Activated CD4-positive, alpha-beta T cell treated with anti-CD3 and anti-CD28 coated beads, Interleukin-2, amount 50 U/mL, for 16 hours (primary cell): ENCODE measurements at regions not wholly inside any gene's neighbourhood (a gene's known extent, or its start where the extent isn't known, plus 50 kb on each side); places are given as distances from the start of the nearest gene placed in this dataset.
"Not testable (repeated sequence)": the region's sequence is repeated elsewhere in the genome, so short reads cannot be mapped to it uniquely, and the experiment has no call there.

Experiments used
- DNase-seq: peaks from one replicate; pipeline ENCODE4 v3.0.0-alpha.2; 2020

- no peak for DNase-seq
Observed at GRCh38 chr5:169411786-169412430, 111.0 kb upstream of the SLIT3 start.

GRCh38 chr5:169410996-169411783, 110.3 kb upstream of the SLIT3 start:
- no peak for DNase-seq

- DNase-seq: no peak
Observed at GRCh38 chr5:169408731-169409130, 107.8 kb upstream of the SLIT3 start.

GRCh38 chr5:169408171-169408570, 107.2 kb upstream of the SLIT3 start:
- no peak for DNase-seq

GRCh38 chr5:169404223-169404622, 103.3 kb upstream of the SLIT3 start:
- no peak for DNase-seq

- DNase-seq: no peak
Observed at GRCh38 chr5:169398515-169398914, 97.6 kb upstream of the SLIT3 start.

- DNase-seq: no peak
Observed at GRCh38 chr5:169395136-169395535, 94.2 kb upstream of the SLIT3 start.

GRCh38 chr5:169394371-169394770, 93.4 kb upstream of the SLIT3 start:
- DNase-seq: no peak

- DNase-seq: no peak
Observed at GRCh38 chr5:169393907-169394306, 93.0 kb upstream of the SLIT3 start.

GRCh38 chr5:169390265-169390664, 89.3 kb upstream of the SLIT3 start:
- no peak for DNase-seq

- peak; percentile 10 for DNase-seq
Observed at GRCh38 chr5:169389318-169389717, 88.4 kb upstream of the SLIT3 start.

- DNase-seq: no peak
Observed at GRCh38 chr5:169385636-169386035, 84.7 kb upstream of the SLIT3 start.

- no peak for DNase-seq
Observed at GRCh38 chr5:169384661-169385060, 83.7 kb upstream of the SLIT3 start.

- no peak for DNase-seq
Observed at GRCh38 chr5:169374761-169375160, 73.8 kb upstream of the SLIT3 start.

GRCh38 chr5:169374111-169374510, 73.2 kb upstream of the SLIT3 start:
- no peak for DNase-seq

- DNase-seq: not testable (repeated sequence)
Observed at GRCh38 chr5:169371801-169372200, 70.9 kb upstream of the SLIT3 start.

GRCh38 chr5:169369130-169369529, 68.2 kb upstream of the SLIT3 start:
- no peak for DNase-seq

GRCh38 chr5:169367861-169368260, 66.9 kb upstream of the SLIT3 start:
- no peak for DNase-seq

GRCh38 chr5:169357291-169357690, 56.4 kb upstream of the SLIT3 start:
- DNase-seq: no peak

GRCh38 chr5:169356811-169357210, 55.9 kb upstream of the SLIT3 start:
- DNase-seq: no peak

GRCh38 chr5:169356181-169356580, 55.2 kb upstream of the SLIT3 start:
- DNase-seq: no peak

- no peak for DNase-seq
Observed at GRCh38 chr5:169354921-169355320, 54.0 kb upstream of the SLIT3 start.

- peak; percentile 29 for DNase-seq
Observed at GRCh38 chr5:169354263-169354662, 53.3 kb upstream of the SLIT3 start.

GRCh38 chr5:169352901-169353300, 52.0 kb upstream of the SLIT3 start:
- no peak for DNase-seq

- DNase-seq: no peak
Observed at GRCh38 chr5:169351721-169352120, 50.8 kb upstream of the SLIT3 start.
